SK-N-SH (cell line): ENCODE measurements at regions not wholly inside any gene's neighbourhood (a gene's known extent, or its start where the extent isn't known, plus 50 kb on each side); places are given as distances from the start of the nearest gene placed in this dataset.

ENCODE experiments used
- CTCF ChIA-PET: fragments of 300-600, 350-600 bp; formaldehyde crosslinking; extraction: SDS; loops from one replicate; lab custom pipeline; 2021; lab: Yijun Ruan, JAX
- POLR2A ChIA-PET: fragments of 350-600 bp; sonication (Branson Sonifier 250); formaldehyde crosslinking; extraction: SDS; loops from one replicate; lab custom pipeline; 2020; ENCODE audit warnings: antibody characterized with exemption, inconsistent platforms; lab: Yijun Ruan, JAX
- DNase-seq: peaks from one replicate; pipeline ENCODE4 v3.0.0; 2012
- H2AFZ ChIP-seq: fragments of 200-600 bp; sonication (generic); 2 replicates; pipeline ENCODE4 v1.8.1; 2016; ENCODE audit warnings: antibody characterized with exemption, mild to moderate bottlenecking, low read depth
- H3F3A ChIP-seq: fragments of 200-600 bp; sonication (generic); replicated peaks from 2 replicates; pipeline ENCODE3; 2016; ENCODE audit warnings: antibody characterized with exemption, mild to moderate bottlenecking; ENCODE audit not compliant: insufficient read depth
- H3K27ac ChIP-seq, 2 experiments: fragments of 200-500 bp in 1 of 2; fragments of 200-600 bp in 1 of 2; sonication (Bioruptor generic) in 1 of 2; sonication (generic), shearing (Covaris generic) in 1 of 2; 2 replicates each; pipeline versions ENCODE4 v1.5.1 to v1.6.1; 2014 to 2016; ENCODE audit warnings: low read depth in 2 of 2, inconsistent platforms in 1 of 2, low read length in 1 of 2, mild to moderate bottlenecking in 1 of 2, mixed read lengths in 1 of 2
- H3K27me3 ChIP-seq: fragments of 200-600 bp; sonication (generic), shearing (Covaris generic); 2 replicates; pipeline ENCODE4 v1.6.1; 2016; ENCODE audit warnings: mixed run types; ENCODE audit not compliant: insufficient read depth
- H3K36me3 ChIP-seq, 2 experiments: fragments of 200-500 bp in 1 of 2; fragments of 200-600 bp in 1 of 2; sonication (Bioruptor generic) in 1 of 2; sonication (generic) in 1 of 2; replicated peaks in 1 of 2; 2 replicates each; pipeline versions ENCODE3 to v1.5.1; 2014 to 2016; ENCODE audit warnings: low read length in 1 of 2, mild to moderate bottlenecking in 1 of 2; ENCODE audit not compliant: insufficient read depth in 2 of 2, control insufficient read depth in 1 of 2
- H3K4me1 ChIP-seq, 2 experiments: fragments of 200-500 bp in 1 of 2; fragments of 200-600 bp in 1 of 2; sonication (Bioruptor generic) in 1 of 2; sonication (generic), shearing (Covaris generic) in 1 of 2; 2 replicates each; pipeline versions ENCODE4 v1.5.1 to v1.6.1; 2014 to 2016; ENCODE audit warnings: low read depth in 1 of 2, low read length in 1 of 2, mixed run types in 1 of 2; ENCODE audit not compliant: insufficient read depth in 2 of 2, control insufficient read depth in 1 of 2
- H3K4me2 ChIP-seq: fragments of 200-600 bp; sonication (generic), shearing (Covaris generic); 2 replicates; pipeline ENCODE4 v1.6.1; 2017; ENCODE audit warnings: mixed run types
- H3K4me3 ChIP-seq, 2 experiments: fragments of 200-500 bp in 1 of 2; fragments of 200-600 bp in 1 of 2; sonication (Bioruptor generic) in 1 of 2; sonication (generic), shearing (Covaris generic) in 1 of 2; 2 replicates each; pipeline versions ENCODE4 v1.5.1 to v1.8.1; 2014 to 2016; ENCODE audit warnings: low read depth in 2 of 2, inconsistent platforms in 1 of 2, low read length in 1 of 2, mild to moderate bottlenecking in 1 of 2, mixed read lengths in 1 of 2, moderate library complexity in 1 of 2
- H3K79me2 ChIP-seq: fragments of 200-600 bp; sonication (generic); 2 replicates; pipeline ENCODE4 v1.8.1; 2017; ENCODE audit warnings: mild to moderate bottlenecking; ENCODE audit not compliant: insufficient read depth
- H3K9ac ChIP-seq: fragments of 200-600 bp; sonication (generic); 2 replicates; pipeline ENCODE4 v1.6.1; 2017; ENCODE audit warnings: mixed run types
- H3K9me2 ChIP-seq: fragments of 200-600 bp; sonication (generic); 2 replicates; pipeline ENCODE4 v1.6.1; 2017; ENCODE audit warnings: mixed run types
- H3K9me3 ChIP-seq: fragments of 200-600 bp; sonication (generic); 2 replicates; pipeline ENCODE4 v1.6.1; 2017; ENCODE audit warnings: mixed run types, mild to moderate bottlenecking, moderate library complexity
- H4K20me1 ChIP-seq: fragments of 200-600 bp; sonication (generic); 2 replicates; pipeline ENCODE4 v1.6.1; 2017; ENCODE audit warnings: mild to moderate bottlenecking, mixed run types; ENCODE audit not compliant: insufficient read depth
- CTCF ChIP-seq: fragments of 200-600 bp; sonication (generic); IDR thresholded peaks from 2 replicates; pipeline ENCODE4 v1.6.1; 2017; ENCODE audit warnings: antibody characterized with exemption, mild to moderate bottlenecking, moderate library complexity
- EP300 ChIP-seq, 2 experiments: IDR thresholded peaks; 2 replicates each; pipeline versions ENCODE4 v1.4.0 to v1.6.1; 2012; ENCODE audit warnings: borderline replicate concordance in 1 of 2, low read depth in 1 of 2, low read length in 1 of 2
- FOSL2 ChIP-seq: IDR thresholded peaks from 2 replicates; pipeline ENCODE4 v1.4.0; 2012; ENCODE audit warnings: low read depth, mild to moderate bottlenecking, moderate library complexity, borderline replicate concordance
- JUND ChIP-seq: IDR thresholded peaks from 2 replicates; pipeline ENCODE4 v1.4.0; 2012
- MXI1 ChIP-seq: IDR thresholded peaks from 2 replicates; pipeline ENCODE4 v1.6.1; 2012; ENCODE audit warnings: mild to moderate bottlenecking, low read depth, low read length, improper control_type of control experiment
- NFIC ChIP-seq: IDR thresholded peaks from 2 replicates; pipeline ENCODE4 v1.4.0; 2012; ENCODE audit warnings: borderline replicate concordance
- NRF1 ChIP-seq: IDR thresholded peaks from 2 replicates; pipeline ENCODE4 v1.6.1; 2012; ENCODE audit warnings: low read depth, mild to moderate bottlenecking, low read length
- RCOR1 ChIP-seq: fragments of 150-350 bp; IDR thresholded peaks from 2 replicates; pipeline ENCODE4 v1.6.1; 2017; ENCODE audit warnings: antibody characterized with exemption, low read length
- REST ChIP-seq: IDR thresholded peaks from 2 replicates; pipeline ENCODE4 v1.6.1; 2012; ENCODE audit warnings: mild to moderate bottlenecking, low read depth, low read length, moderate library complexity
- RXRA ChIP-seq: IDR thresholded peaks from 2 replicates; pipeline ENCODE4 v1.4.0; 2012; ENCODE audit warnings: low read depth, mild to moderate bottlenecking, borderline replicate concordance
- TEAD4 ChIP-seq: IDR thresholded peaks from 2 replicates; pipeline ENCODE4 v1.4.0; 2012; ENCODE audit warnings: mild to moderate bottlenecking, borderline replicate concordance; ENCODE audit not compliant: insufficient read depth
- USF1 ChIP-seq: IDR thresholded peaks from 2 replicates; pipeline ENCODE4 v1.4.0; 2012; ENCODE audit warnings: low read depth, borderline replicate concordance
- USF2 ChIP-seq: fragments of 150-350 bp; IDR thresholded peaks from 2 replicates; pipeline ENCODE4 v1.6.1; 2017; ENCODE audit warnings: antibody characterized with exemption, low read length, low read depth, borderline replicate concordance
- WGBS: methylation state at CpG from one replicate; pipeline ENCODE4 v1.1.6; 2017; ENCODE audit warnings: low lambda C conversion rate; 5-methylcytosine and 5-hydroxymethylcytosine counted together

GRCh38 chr2:235345745-235346144 is 148.1 kb upstream of the AGAP1 start:
- ChIA-PET CTCF (no interaction called here), POLR2A (no interaction called here)
- H3K4me1 ChIP-seq, result no peaks in the 10 kb centered on the region
- H3K36me3 ChIP-seq, result no peaks in the 10 kb centered on the region
- no peak overlapping the region for H3K9ac ChIP-seq
- no peaks in the 10 kb centered on the region for H3K79me2 ChIP-seq
- H3K4me2 ChIP-seq, result no peak overlapping the region
- TF ChIP-seq MXI1, result no peak
- TF ChIP-seq TEAD4, result no peak
- no peak for TF ChIP-seq RXRA
- no peak for TF ChIP-seq FOSL2
- TF ChIP-seq USF2, result no peak
- no peak for TF ChIP-seq USF1
- TF ChIP-seq RCOR1, result no peak
- no peak for TF ChIP-seq NRF1
- no peak for TF ChIP-seq REST
- no peak for TF ChIP-seq EP300 (IDR thresholded peaks at IDR 0.05; ENCODE audit: borderline replicate concordance in 1 of 2, low read depth in 1 of 2, low read length in 1 of 2)
- no peak for TF ChIP-seq NFIC
- TF ChIP-seq JUND, result no peak
- no peak for TF ChIP-seq CTCF
- H3K9me3 ChIP-seq, result no peaks in the 10 kb centered on the region
- no peak overlapping the region for H3K4me3 ChIP-seq
- no peaks in the 10 kb centered on the region for H3F3A ChIP-seq
- H4K20me1 ChIP-seq, result no peaks in the 10 kb centered on the region
- WGBS, result 75% methylated on average over 1 of the region's 1 CpG
- H3K9me2 ChIP-seq, result no peaks in the 10 kb centered on the region
- no peak for DNase-seq
- no peak overlapping the region for H3K27ac ChIP-seq
- H3K27me3 ChIP-seq, result no peaks in the 10 kb centered on the region; the same call in 1 of the 2 replicates
- H2AFZ ChIP-seq, result no peak overlapping the region
